ENCODE measurements at regions not wholly inside any gene's neighbourhood (a gene's known extent, or its start where the extent isn't known, plus 50 kb on each side); places are given as distances from the start of the nearest gene placed in this dataset.

DNA sequence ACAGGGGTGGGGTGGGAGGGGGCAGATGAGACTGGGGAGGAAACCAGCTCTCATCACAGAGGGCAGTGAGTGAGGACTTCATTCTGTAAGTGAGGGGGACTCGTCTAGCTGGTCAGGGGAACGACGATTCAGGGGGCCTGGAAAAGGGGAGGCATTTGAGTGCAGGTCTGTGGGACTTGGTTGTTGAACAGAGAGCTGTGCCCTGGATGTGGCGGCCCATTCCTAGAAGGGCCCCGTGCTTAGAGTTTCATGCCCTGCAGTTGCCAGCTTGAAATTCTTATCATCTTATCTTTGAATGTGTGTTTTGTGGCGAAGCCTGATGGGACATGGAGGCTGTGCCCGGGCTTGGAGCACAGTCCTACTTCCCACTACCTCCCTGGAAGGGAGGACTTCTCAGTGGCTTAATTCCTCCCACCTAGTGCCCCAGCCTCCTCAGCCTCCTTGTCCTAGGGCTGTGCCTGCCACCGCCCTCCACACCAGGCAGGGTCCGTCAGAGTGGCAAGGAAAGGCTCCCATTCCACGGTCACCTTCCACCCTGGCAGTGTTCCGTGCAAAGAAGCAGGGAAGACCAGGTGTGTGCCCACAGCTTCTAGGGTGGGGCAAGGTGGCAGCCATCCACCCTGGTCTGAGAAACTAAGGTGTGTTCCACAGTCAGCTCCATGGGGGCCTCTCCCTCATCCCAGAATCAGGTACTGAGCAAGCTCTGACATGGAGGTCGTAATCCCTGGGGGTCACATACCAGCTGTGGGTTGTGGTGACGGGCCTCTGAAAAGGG, 59.7 kb upstream of the LMO1 start:
- no peak for DNase-seq (ENCODE audit: low read depth in 2 of 2)

DNA sequence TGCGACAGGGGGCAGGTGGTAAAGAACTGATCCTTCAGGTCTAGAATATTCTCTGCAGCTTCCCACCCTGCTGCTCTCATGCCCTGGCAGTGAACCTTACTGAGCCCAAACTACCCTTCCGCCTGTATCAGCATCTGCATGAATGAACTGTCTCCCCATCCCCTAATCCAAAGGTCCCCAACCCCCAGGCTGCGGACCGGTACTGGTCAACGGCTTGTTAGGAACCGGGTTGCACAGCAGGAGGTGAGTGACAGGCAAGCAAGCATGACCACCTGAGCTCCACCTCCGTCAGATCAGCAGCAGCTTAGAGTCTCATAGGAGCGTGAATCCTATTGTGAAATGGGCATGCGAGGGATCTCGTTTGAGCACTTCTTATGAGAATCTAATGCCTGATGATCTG, 58.2 kb upstream of the LMO1 start:
- no peak for DNase-seq (ENCODE audit: low read depth in 2 of 2)

DNA sequence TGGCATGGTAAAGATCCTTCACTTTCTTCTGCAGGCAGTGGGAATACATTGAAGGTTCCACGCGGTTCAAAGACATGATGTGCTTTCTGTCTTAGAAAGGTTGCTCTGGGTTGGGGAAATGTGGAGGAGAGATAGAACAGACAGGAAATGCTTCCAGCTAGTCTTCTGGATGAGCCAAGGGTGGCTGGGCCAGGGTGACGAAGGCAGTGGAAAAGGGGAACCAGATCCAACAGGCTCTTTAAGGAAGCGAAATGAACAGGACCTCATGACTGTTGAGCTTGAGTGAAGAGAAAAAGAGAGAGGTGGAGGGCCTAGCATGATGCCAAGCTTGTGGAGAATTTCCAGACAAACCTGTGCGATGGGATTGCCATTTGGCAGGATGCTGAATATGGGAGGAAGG, 56.4 kb upstream of the LMO1 start:
- DNase-seq (ENCODE audit: low read depth in 2 of 2): no peak

DNA sequence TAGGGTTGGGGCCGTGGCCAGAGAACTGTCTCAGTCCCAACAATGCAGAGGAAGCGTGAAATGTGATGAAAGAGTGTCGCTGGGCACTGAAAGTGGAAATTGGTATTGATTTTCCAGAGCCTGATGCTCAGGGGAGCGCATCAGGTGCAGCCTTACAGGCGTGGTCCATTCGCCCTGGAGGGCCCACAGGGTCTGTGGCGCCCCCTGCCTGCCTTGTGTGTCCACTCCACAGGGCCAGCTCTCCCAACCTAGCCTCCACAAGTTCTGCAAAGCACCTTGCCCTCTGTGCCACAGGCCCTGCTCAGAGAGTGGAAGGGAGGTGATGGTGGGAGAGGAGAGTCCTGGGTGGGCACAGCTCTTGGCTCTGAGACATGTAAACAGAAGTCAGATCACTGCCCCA, 54.9 kb upstream of the LMO1 start:
- no peak for DNase-seq (ENCODE audit: low read depth in 2 of 2)

DNA sequence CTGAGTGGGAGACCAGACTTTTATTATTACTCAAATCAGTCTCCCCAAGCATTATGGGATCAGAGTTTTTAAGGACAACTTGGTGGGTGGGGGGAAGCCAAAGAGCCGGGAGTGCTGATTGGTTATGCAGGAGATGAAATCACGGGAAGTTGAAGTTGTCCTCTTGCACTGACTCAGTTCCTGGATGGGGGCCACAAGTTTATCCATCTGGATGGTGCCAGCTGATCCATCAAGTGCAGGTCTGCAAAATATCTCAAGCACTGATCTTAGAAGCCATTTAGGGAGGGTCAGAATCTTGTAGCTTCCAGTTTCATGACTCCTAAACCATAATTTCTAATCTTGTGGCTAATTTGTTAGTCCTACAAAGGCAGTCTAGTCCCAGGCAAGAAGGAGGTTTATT, 53.5 kb upstream of the LMO1 start:
- no peak for DNase-seq (ENCODE audit: low read depth in 2 of 2)

DNA sequence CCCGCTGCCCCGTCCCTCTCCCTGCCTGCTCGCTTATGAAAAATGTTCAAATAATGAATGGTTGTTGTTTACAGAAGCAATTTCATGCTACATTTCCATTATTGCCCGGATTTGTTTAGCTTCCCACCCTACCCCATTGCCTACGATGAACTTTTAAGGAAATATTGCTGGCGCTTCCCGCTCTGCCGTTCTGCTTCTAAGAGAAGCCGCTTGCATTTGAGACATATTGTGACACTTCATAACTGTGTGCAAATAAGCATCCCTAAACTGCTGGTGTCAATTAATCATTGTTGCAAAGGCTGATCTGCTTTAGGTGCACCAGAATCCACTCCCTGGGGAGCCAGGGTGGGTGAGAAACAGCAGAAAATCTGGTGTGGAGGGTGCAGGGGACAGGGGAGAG, 52.3 kb upstream of the LMO1 start:
- no peak for DNase-seq (ENCODE audit: low read depth in 2 of 2)

DNA sequence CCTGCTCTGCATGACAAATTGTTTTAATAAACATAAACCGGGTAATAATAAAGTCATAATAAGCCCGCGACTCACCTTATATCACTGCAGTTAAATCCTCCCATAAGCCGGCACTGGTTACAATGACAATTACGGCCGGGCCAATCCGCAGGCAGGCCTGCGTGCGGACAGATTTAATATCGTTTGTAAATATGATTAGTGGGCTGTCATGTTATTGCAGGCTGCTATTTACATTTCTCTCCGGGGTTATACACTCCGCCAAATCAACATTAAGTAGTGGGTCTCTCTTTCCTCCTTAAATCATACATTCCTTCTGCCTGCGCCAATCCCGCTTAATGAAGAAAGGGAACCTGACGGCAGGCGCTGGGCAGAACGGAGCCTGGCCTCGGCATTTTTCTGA, 51.8 kb upstream of the LMO1 start:
- DNase-seq (ENCODE audit: low read depth in 2 of 2): no peak

DNA sequence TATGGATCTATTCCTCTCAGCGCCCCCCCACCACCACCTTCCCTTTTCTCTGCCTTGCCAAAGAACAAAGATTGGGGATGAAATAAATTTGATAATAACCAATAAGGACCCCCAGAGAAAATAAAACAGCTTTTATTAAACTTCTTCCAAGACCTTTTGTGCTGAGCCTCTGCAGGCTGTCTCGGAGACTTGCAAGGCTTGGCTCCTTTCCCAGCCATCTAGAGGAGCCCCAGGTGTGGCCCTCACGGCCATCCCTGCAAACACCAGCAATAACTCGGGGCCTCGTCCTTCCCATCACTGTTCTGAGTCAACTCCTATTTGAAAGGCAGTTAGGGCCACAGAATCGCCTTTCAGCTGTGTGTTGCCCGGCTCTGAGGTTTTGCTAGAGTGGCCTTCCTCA, 51.2 kb upstream of the LMO1 start:
- no peak for DNase-seq (ENCODE audit: low read depth in 2 of 2)

DNA sequence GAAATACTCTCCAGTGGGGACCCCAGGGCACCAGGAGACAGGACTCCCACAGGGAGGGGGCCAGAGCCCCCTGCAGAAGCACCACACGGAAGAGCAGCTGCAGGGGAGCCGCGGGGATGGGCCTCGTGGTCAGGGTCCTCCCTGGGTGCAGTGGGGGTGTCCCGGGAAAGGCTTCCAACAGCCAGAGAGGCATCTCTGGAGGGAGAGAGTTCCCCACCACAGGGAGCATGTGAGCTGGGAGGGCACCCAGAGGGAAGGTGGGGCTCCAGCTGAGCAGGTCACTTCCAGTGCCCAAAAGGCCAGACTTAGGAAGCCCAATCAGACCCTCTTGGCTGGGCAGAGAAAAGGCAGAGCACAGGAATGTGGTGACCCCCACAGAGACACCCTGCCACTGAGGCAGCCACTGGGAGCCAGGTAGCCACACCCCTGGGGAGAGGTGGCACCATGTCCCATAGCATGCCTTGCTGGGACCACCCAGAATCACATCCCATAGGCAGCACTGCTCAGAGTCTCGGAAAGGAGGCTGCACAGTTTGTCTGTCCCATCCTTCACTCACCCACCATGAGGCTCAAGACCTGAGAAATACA, 49.9 kb upstream of the LMO1 start:
- no peak for DNase-seq (ENCODE audit: low read depth in 2 of 2)
